GM23338 (cell line): ENCODE measurements at regions not wholly inside any gene's neighbourhood (a gene's known extent, or its start where the extent isn't known, plus 50 kb on each side); places are given as distances from the start of the nearest gene placed in this dataset.

ENCODE experiments used
- ATAC-seq: fragments of 200-7000 bp; cut with Tn5 transposase; 3 replicates; pipeline ENCODE4 v1.9.1; 2020
- DNase-seq: peaks from one replicate; pipeline ENCODE4 v3.0.0-alpha.2; 2015; ENCODE audit warnings: low spot score
- H2AFZ ChIP-seq: fragments of 200-600 bp; sonication (generic); 2 replicates; pipeline ENCODE4 v1.8.0; 2016; ENCODE audit warnings: antibody characterized with exemption, mild to moderate bottlenecking, moderate library complexity
- H3F3A ChIP-seq: fragments of 200-600 bp; sonication (generic); replicated peaks from 2 replicates; pipeline ENCODE4 v1.8.0; 2017; ENCODE audit warnings: antibody characterized with exemption, mixed run types, low read depth
- H3K27ac ChIP-seq: fragments of 200-600 bp; sonication (generic); 2 replicates; pipeline ENCODE4 v1.6.1; 2016; ENCODE audit warnings: low read depth
- H3K27me3 ChIP-seq: fragments of 200-600 bp; sonication (generic); 2 replicates; pipeline ENCODE4 v1.8.0; 2016; ENCODE audit warnings: mild to moderate bottlenecking, mixed run types, moderate library complexity; ENCODE audit not compliant: insufficient read depth
- H3K36me3 ChIP-seq: fragments of 200-600 bp; sonication (generic); 2 replicates; pipeline ENCODE4 v1.8.0; 2016; ENCODE audit warnings: mild to moderate bottlenecking; ENCODE audit not compliant: insufficient read depth
- H3K4me1 ChIP-seq: fragments of 200-600 bp; sonication (generic); 2 replicates; pipeline ENCODE4 v1.8.0; 2016; ENCODE audit warnings: mild to moderate bottlenecking, moderate library complexity; ENCODE audit not compliant: insufficient read depth
- H3K4me2 ChIP-seq: fragments of 200-600 bp; sonication (generic); 2 replicates; pipeline ENCODE4 v1.7.1; 2017; ENCODE audit warnings: mixed run types
- H3K4me3 ChIP-seq: fragments of 200-600 bp; sonication (generic); 2 replicates; pipeline ENCODE4 v1.6.1; 2016; ENCODE audit warnings: mixed run types
- H3K79me2 ChIP-seq: fragments of 200-600 bp; sonication (generic); replicated peaks from 2 replicates; pipeline ENCODE4 v1.8.0; 2017; ENCODE audit warnings: mild to moderate bottlenecking; ENCODE audit not compliant: insufficient read depth
- H3K9me2 ChIP-seq: fragments of 200-600 bp; sonication (generic); 2 replicates; pipeline ENCODE4 v1.8.0; 2017; ENCODE audit not compliant: insufficient read depth
- H4K20me1 ChIP-seq: fragments of 200-600 bp; sonication (generic); replicated peaks from 2 replicates; pipeline ENCODE4 v1.8.0; 2017; ENCODE audit warnings: mild to moderate bottlenecking; ENCODE audit not compliant: insufficient read depth
- H3K27ac Mint-ChIP-seq: 2 replicates; pipeline ENCODE4 v1.8.0; 2020; ENCODE audit warnings: inconsistent platforms, mild to moderate bottlenecking, moderate library complexity, mixed read lengths
- H3K27me3 Mint-ChIP-seq: 3 replicates; pipeline ENCODE4 v1.8.0; 2022; ENCODE audit warnings: low read depth, mild to moderate bottlenecking, moderate library complexity, mixed read lengths, inconsistent platforms; ENCODE audit not compliant: insufficient read depth, poor library complexity
- H3K36me3 Mint-ChIP-seq: 3 replicates; pipeline ENCODE4 v1.8.0; 2021; ENCODE audit warnings: low read depth, mild to moderate bottlenecking, inconsistent platforms, moderate library complexity, mixed read lengths
- H3K4me1 Mint-ChIP-seq: 3 replicates; pipeline ENCODE4 v1.8.0; 2020; ENCODE audit warnings: mild to moderate bottlenecking, inconsistent platforms, mixed read lengths
- H3K4me3 Mint-ChIP-seq: 3 replicates; pipeline ENCODE4 v1.8.0; 2021; ENCODE audit warnings: moderate library complexity, mild to moderate bottlenecking, inconsistent platforms, mixed read lengths
- H3K9me3 Mint-ChIP-seq: 3 replicates; pipeline ENCODE4 v1.8.0; 2020; ENCODE audit warnings: moderate library complexity, mild to moderate bottlenecking, inconsistent platforms, mixed read lengths
- TF ChIP-seq, protein P1 (sequence below): fragments of 250-450 bp; sonication (Bioruptor Pico); IDR thresholded peaks from 2 replicates; pipeline ENCODE4 v1.5.0; 2020; ENCODE audit warnings: mild to moderate bottlenecking, moderate library complexity

DNA sequence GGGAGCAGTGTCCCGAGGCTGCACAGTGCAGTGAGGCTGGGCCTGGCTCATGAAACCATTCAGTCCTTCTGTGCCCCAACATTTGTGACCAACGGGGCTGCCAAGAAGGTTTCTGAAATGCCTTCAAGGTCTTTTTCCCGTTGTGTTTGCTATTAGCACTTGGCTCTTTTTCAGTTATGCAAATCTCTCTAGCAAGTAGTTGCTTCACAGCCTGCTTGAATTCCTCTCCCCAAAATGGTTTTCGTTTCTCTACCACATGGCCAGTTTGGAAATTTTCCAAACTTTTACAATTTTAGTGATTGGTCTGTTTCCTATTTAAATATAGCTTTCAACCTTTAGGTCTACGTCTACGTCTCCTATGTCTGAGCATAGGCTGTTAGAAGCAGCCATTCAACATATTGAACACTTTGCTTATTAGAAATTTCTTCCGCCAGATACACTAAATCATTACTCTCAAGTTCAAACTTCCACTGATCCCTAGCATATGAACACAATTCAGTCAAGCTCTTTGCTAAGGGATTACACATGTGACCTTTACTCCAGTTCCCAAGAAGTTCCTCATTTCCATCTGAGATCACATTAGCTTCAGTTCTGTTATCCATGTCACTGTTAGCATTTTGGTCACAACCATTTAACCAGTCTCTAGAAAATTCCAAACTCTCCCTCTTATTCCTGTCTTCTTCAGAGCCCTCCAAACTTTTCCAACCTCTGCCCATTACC is 901.8 kb downstream of the GLUD2 start (continued):
- TF ChIP-seq, protein P1, sequence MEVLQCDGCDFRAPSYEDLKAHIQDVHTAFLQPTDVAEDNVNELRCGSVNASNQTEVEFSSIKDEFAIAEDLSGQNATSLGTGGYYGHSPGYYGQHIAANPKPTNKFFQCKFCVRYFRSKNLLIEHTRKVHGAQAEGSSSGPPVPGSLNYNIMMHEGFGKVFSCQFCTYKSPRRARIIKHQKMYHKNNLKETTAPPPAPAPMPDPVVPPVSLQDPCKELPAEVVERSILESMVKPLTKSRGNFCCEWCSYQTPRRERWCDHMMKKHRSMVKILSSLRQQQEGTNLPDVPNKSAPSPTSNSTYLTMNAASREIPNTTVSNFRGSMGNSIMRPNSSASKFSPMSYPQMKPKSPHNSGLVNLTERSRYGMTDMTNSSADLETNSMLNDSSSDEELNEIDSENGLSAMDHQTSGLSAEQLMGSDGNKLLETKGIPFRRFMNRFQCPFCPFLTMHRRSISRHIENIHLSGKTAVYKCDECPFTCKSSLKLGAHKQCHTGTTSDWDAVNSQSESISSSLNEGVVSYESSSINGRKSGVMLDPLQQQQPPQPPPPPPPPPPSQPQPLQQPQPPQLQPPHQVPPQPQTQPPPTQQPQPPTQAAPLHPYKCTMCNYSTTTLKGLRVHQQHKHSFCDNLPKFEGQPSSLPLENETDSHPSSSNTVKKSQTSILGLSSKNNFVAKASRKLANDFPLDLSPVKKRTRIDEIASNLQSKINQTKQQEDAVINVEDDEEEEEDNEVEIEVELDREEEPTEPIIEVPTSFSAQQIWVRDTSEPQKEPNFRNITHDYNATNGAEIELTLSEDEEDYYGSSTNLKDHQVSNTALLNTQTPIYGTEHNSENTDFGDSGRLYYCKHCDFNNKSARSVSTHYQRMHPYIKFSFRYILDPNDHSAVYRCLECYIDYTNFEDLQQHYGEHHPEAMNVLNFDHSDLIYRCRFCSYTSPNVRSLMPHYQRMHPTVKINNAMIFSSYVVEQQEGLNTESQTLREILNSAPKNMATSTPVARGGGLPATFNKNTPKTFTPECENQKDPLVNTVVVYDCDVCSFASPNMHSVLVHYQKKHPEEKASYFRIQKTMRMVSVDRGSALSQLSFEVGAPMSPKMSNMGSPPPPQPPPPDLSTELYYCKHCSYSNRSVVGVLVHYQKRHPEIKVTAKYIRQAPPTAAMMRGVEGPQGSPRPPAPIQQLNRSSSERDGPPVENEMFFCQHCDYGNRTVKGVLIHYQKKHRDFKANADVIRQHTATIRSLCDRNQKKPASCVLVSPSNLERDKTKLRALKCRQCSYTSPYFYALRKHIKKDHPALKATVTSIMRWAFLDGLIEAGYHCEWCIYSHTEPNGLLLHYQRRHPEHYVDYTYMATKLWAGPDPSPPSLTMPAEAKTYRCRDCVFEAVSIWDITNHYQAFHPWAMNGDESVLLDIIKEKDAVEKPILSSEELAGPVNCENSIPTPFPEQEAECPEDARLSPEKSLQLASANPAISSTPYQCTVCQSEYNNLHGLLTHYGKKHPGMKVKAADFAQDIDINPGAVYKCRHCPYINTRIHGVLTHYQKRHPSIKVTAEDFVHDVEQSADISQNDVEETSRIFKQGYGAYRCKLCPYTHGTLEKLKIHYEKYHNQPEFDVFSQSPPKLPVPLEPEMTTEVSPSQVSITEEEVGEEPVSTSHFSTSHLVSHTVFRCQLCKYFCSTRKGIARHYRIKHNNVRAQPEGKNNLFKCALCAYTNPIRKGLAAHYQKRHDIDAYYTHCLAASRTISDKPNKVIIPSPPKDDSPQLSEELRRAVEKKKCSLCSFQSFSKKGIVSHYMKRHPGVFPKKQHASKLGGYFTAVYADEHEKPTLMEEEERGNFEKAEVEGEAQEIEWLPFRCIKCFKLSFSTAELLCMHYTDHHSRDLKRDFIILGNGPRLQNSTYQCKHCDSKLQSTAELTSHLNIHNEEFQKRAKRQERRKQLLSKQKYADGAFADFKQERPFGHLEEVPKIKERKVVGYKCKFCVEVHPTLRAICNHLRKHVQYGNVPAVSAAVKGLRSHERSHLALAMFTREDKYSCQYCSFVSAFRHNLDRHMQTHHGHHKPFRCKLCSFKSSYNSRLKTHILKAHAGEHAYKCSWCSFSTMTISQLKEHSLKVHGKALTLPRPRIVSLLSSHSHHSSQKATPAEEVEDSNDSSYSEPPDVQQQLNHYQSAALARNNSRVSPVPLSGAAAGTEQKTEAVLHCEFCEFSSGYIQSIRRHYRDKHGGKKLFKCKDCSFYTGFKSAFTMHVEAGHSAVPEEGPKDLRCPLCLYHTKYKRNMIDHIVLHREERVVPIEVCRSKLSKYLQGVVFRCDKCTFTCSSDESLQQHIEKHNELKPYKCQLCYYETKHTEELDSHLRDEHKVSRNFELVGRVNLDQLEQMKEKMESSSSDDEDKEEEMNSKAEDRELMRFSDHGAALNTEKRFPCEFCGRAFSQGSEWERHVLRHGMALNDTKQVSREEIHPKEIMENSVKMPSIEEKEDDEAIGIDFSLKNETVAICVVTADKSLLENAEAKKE (CRISPR knock-in tag) = no peak

DNA sequence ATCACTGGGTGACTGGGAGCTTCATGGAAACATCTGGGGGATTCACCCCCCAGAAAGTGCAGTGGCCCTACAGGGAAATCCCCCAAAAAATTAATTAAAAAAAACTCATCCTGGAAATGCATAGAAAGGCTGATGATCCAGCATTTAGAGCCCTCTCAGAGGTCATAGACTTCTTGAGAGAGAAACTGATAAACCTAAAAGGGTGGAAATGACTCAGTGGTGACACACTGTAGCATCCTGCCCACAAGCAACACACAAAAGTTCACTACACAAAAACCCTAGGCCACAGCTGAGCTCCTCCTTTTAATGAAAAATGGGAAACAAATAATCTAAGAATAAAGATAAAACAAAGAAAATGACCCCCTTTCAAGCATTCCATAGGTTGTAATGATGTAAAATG is 911.5 kb downstream of the GLUD2 start:
- Histone ChIP-seq H3K27ac (no peak overlapping the region), H3K9me2 (no peaks in the 10 kb centered on the region), H3K79me2 (no peaks in the 10 kb centered on the region), H3F3A (no peaks in the 10 kb centered on the region), H2AFZ (no peak overlapping the region), H3K4me1 (no peaks in the 10 kb centered on the region), H4K20me1 (no peaks in the 10 kb centered on the region), H3K36me3 (no peaks in the 10 kb centered on the region), H3K4me3 (no peak overlapping the region), H3K27me3 (no peaks in the 10 kb centered on the region), H3K4me2 (no peak overlapping the region)
- H3K9me3 Mint-ChIP-seq = peaks cover 31% of the 10 kb centered on the region; the same call in 2 of the 3 replicates
- H3K27me3 Mint-ChIP-seq = no peaks in the 10 kb centered on the region
- DNase-seq (no peak), ATAC-seq (no peak)
- peaks cover 15% of the 10 kb centered on the region; the same call in 2 of the 3 replicates for H3K36me3 Mint-ChIP-seq
- TF ChIP-seq, protein P1 (CRISPR knock-in tag) = no peak
- H3K4me3 Mint-ChIP-seq = no peak overlapping the region
- H3K4me1 Mint-ChIP-seq = no peaks in the 10 kb centered on the region
- no peak overlapping the region for H3K27ac Mint-ChIP-seq
